Endothelial cell of umbilical vein (primary cell): ENCODE measurements at regions not wholly inside any gene's neighbourhood (a gene's known extent, or its start where the extent isn't known, plus 50 kb on each side); places are given as distances from the start of the nearest gene placed in this dataset.

Experiments
- BruUV-seq: library from RNA; stranded (reverse); fragments of 400-500 nt; replicated peaks from 2 replicates; lab custom pipeline; 2021; lab: Mats Ljungman, UMichigan
- CTCF ChIA-PET: fragments of 300-600, 350-600 bp; sonication (Branson Sonifier 250); formaldehyde crosslinking; loops from one replicate; lab custom pipeline; 2021; ENCODE audit warnings: antibody characterized with exemption, inconsistent platforms; lab: Charles Lee
- POLR2A ChIA-PET: fragments of 300-600, 350-600 bp; sonication (Branson Sonifier 250); formaldehyde crosslinking; loops from one replicate; lab custom pipeline; 2021; ENCODE audit warnings: antibody characterized with exemption, inconsistent platforms; lab: Charles Lee
- DNase-seq: peaks from one replicate; pipeline ENCODE4 v3.0.0-alpha.2; 2011; ENCODE audit warnings: low read depth, low spot score
- FAIRE-seq: peaks from 2 replicates; lab custom pipeline; 2011; peaks lifted over from hg19 to GRCh38; lab: Jason Lieb, UNC
- H2AFZ ChIP-seq: 2 replicates; pipeline ENCODE4 v1.6.0; 2012; ENCODE audit warnings: low read depth, low read length, control low read depth, inconsistent platforms
- H3K27ac ChIP-seq: 2 replicates; pipeline ENCODE4 v1.5.1; 2011; ENCODE audit warnings: low read depth, mild to moderate bottlenecking, control low read depth, low read length, moderate library complexity; ENCODE audit not compliant: insufficient read depth
- H3K27me3 ChIP-seq, 2 experiments: 2 replicates each; pipeline versions ENCODE4 v1.6.0 to v1.6.1; 2011; ENCODE audit warnings: low read length in 2 of 2, mixed read lengths in 1 of 2; ENCODE audit not compliant: control insufficient read depth in 2 of 2, insufficient read depth in 2 of 2
- H3K36me3 ChIP-seq, 2 experiments: 2 replicates in 1 of 2; 3 replicates in 1 of 2; pipeline ENCODE4 v1.5.1; 2011; ENCODE audit warnings: low read length in 2 of 2, mild to moderate bottlenecking in 1 of 2, moderate library complexity in 1 of 2; ENCODE audit not compliant: control insufficient read depth in 2 of 2, insufficient read depth in 2 of 2; ENCODE audit errors: extremely low read depth in 1 of 2
- H3K4me1 ChIP-seq: 3 replicates; pipeline ENCODE4 v1.5.1; 2011; ENCODE audit warnings: mild to moderate bottlenecking, low read length; ENCODE audit not compliant: control insufficient read depth, insufficient read depth; ENCODE audit errors: extremely low read depth
- H3K4me2 ChIP-seq: 2 replicates; pipeline ENCODE4 v1.6.1; 2011; ENCODE audit warnings: low read length, control low read depth, mixed read lengths; ENCODE audit not compliant: insufficient read depth
- H3K4me3 ChIP-seq, 3 experiments: fragments of 200-600 bp in 1 of 3; sonication (generic), shearing (Covaris generic) in 1 of 3; replicated peaks in 1 of 3; 2 replicates each; pipeline ENCODE4 v1.5.1; 2011 to 2016; ENCODE audit warnings: control low read depth in 3 of 3, low read length in 3 of 3, mild to moderate bottlenecking in 2 of 3, inconsistent platforms in 1 of 3, low read depth in 1 of 3, moderate library complexity in 1 of 3; ENCODE audit not compliant: insufficient read depth in 1 of 3
- H3K79me2 ChIP-seq: 2 replicates; pipeline ENCODE4 v1.6.0; 2012; ENCODE audit warnings: low read length, inconsistent platforms; ENCODE audit not compliant: control insufficient read depth, insufficient read depth
- H3K9ac ChIP-seq: replicated peaks from 2 replicates; pipeline ENCODE3; 2011; ENCODE audit warnings: low read length, control low read depth; ENCODE audit not compliant: insufficient read depth; ENCODE audit errors: extremely low read depth
- H3K9me1 ChIP-seq: replicated peaks from 3 replicates; pipeline ENCODE4 v1.6.0; 2011; ENCODE audit warnings: mild to moderate bottlenecking, low read length; ENCODE audit not compliant: control insufficient read depth, insufficient read depth; ENCODE audit errors: extremely low read depth
- H3K9me3 ChIP-seq: replicated peaks from 2 replicates; pipeline ENCODE4 v1.5.1; 2012; ENCODE audit warnings: low read length, inconsistent platforms; ENCODE audit not compliant: control insufficient read depth, insufficient read depth
- H4K20me1 ChIP-seq: replicated peaks from 2 replicates; pipeline ENCODE3; 2011; ENCODE audit warnings: mild to moderate bottlenecking, low read length; ENCODE audit not compliant: control insufficient read depth, insufficient read depth; ENCODE audit errors: extremely low read depth
- CTCF ChIP-seq, 2 donors: IDR thresholded peaks; 1 replicate in 1 of 2; 2 replicates in 1 of 2; pipeline ENCODE4 v1.5.1; 2011; ENCODE audit warnings: low read length in 2 of 2, mild to moderate bottlenecking in 2 of 2, moderate library complexity in 2 of 2, control low read depth in 1 of 2, inconsistent platforms in 1 of 2, low read depth in 1 of 2; ENCODE audit not compliant: insufficient read depth in 1 of 2; ENCODE audit errors: extremely low read depth in 1 of 2
- EZH2 ChIP-seq: IDR thresholded peaks from 2 replicates; pipeline ENCODE4 v1.6.1; 2012; ENCODE audit warnings: borderline replicate concordance, low read depth, mild to moderate bottlenecking, moderate library complexity, low read length, inconsistent platforms; ENCODE audit not compliant: severe bottlenecking
- FOS ChIP-seq: IDR thresholded peaks from 2 replicates; pipeline ENCODE4 v1.6.1; 2011; ENCODE audit warnings: mild to moderate bottlenecking, low read length, moderate library complexity, borderline replicate concordance; ENCODE audit not compliant: insufficient read depth
- GATA2 ChIP-seq: IDR thresholded peaks from 2 replicates; pipeline ENCODE4 v1.7.0; 2011; ENCODE audit warnings: low read depth, mild to moderate bottlenecking, moderate library complexity, mixed read lengths, low read length; ENCODE audit not compliant: insufficient read length, insufficient read depth
- JUN ChIP-seq: IDR thresholded peaks from 2 replicates; pipeline ENCODE4 v1.6.1; 2011; ENCODE audit warnings: borderline replicate concordance, low read depth; ENCODE audit not compliant: insufficient read length, insufficient read depth
- MAX ChIP-seq: IDR thresholded peaks from 2 replicates; pipeline ENCODE4 v1.6.1; 2011; ENCODE audit not compliant: insufficient read depth, insufficient read length
- MYC ChIP-seq: IDR thresholded peaks from one replicate; pipeline ENCODE4 v1.6.1; 2011; ENCODE audit warnings: mild to moderate bottlenecking, low read depth, low read length
- POLR2A ChIP-seq: IDR thresholded peaks from 2 replicates; pipeline ENCODE4 v1.6.1; 2012; ENCODE audit warnings: low read depth, mild to moderate bottlenecking, control low read depth, low read length
- POLR2AphosphoS5 ChIP-seq: IDR thresholded peaks from 2 replicates; pipeline ENCODE4 v1.6.1; 2012; ENCODE audit warnings: low read depth, mild to moderate bottlenecking, control low read depth, low read length, moderate library complexity; ENCODE audit not compliant: insufficient read depth
- dilution Hi-C: fragments of 300-500 bp; cut with MboI; formaldehyde crosslinking; loops from one replicate; pipeline ENCODE4 v1.15.0; 2019; ENCODE audit warnings: low sequenced_read_pairs; ENCODE audit not compliant: extremely low pct_ligation_motif_present
- intact Hi-C: fragments of 100-400 bp; cut with micrococcal nuclease; formaldehyde crosslinking; loops from one replicate; pipeline ENCODE4 v1.10.0; 2022

- Histone ChIP-seq H2AFZ (no peak overlapping the region), H3K36me3 (no peaks in the 10 kb centered on the region)
- BruUV-seq: no TSS peak
Measured at GRCh38 chr2:45192991-45193390, 183.7 kb upstream of the SIX2 start.

More at GRCh38 chr2:45192991-45193390, 183.7 kb upstream of the SIX2 start:
- no peaks in the 10 kb centered on the region for H4K20me1 ChIP-seq
- no peaks in the 10 kb centered on the region for H3K9me3 ChIP-seq
- H3K4me2 ChIP-seq: no peak overlapping the region
- H3K9me1 ChIP-seq: no peaks in the 10 kb centered on the region
- FAIRE-seq (no peak), DNase-seq (no peak)
- TF ChIP-seq POLR2A (no peak), GATA2 (no peak), FOS (no peak), JUN (no peak), CTCF (IDR thresholded peaks at IDR 0.05; ENCODE audit: extremely low read depth in 1 of 2, insufficient read depth in 1 of 2, low read depth in 1 of 2, low read length in 2 of 2) (no peak), EZH2 (no peak), MAX (no peak), POLR2AphosphoS5 (no peak), MYC (no peak)
- dilution Hi-C loops: no loop called here
- CTCF ChIA-PET: no interaction called here
- H3K4me1 ChIP-seq: no peaks in the 10 kb centered on the region
- no peak overlapping the region for H3K4me3 ChIP-seq
- H3K27me3 ChIP-seq: peaks cover 0 to 3% of the 10 kb centered on the region in 2 experiments
- H3K27ac ChIP-seq: no peak overlapping the region
- no peak overlapping the region for H3K9ac ChIP-seq
- no peaks in the 10 kb centered on the region for H3K79me2 ChIP-seq
- POLR2A ChIA-PET: no interaction called here
- intact Hi-C loops: no loop called here
